OCI-LY7 (cell line): ENCODE measurements at regions not wholly inside any gene's neighbourhood (a gene's known extent, or its start where the extent isn't known, plus 50 kb on each side); places are given as distances from the start of the nearest gene placed in this dataset.

Experiments
- BruUV-seq: library from RNA; stranded (reverse); fragments of 400-500 nt; replicated peaks from 2 replicates; lab custom pipeline; 2021; lab: Mats Ljungman, UMichigan
- CTCF ChIA-PET: fragments of 300-600 bp; sonication (Branson Sonifier 250); formaldehyde crosslinking; loops from one replicate; lab custom pipeline; 2022; ENCODE audit warnings: antibody characterized with exemption; ENCODE audit not compliant: unreplicated experiment; lab: Charles Lee
- POLR2A ChIA-PET: fragments of 300-600 bp; sonication (Branson Sonifier 250); formaldehyde crosslinking; loops from one replicate; lab custom pipeline; 2022; ENCODE audit warnings: antibody characterized with exemption; lab: Charles Lee
- DNase-seq: peaks from one replicate; pipeline ENCODE4 v3.0.0-alpha.2; 2015; ENCODE audit warnings: low spot score
- H2AFZ ChIP-seq: fragments of 200-600 bp; sonication (generic), shearing (Covaris generic); 2 replicates; pipeline ENCODE4 v1.6.1; 2014; ENCODE audit warnings: mild to moderate bottlenecking, antibody characterized with exemption, low read length, moderate library complexity
- H3K27ac ChIP-seq: fragments of 200-600 bp; sonication (generic); 2 replicates; pipeline ENCODE4 v1.5.1; 2014; ENCODE audit warnings: mixed run types, low read depth, mild to moderate bottlenecking, moderate library complexity, low read length, inconsistent platforms; ENCODE audit not compliant: poor library complexity, severe bottlenecking
- H3K36me3 ChIP-seq: fragments of 200-600 bp; sonication (generic); 2 replicates; pipeline ENCODE4 v1.6.1; 2014; ENCODE audit warnings: mild to moderate bottlenecking, antibody characterized with exemption, low read length, moderate library complexity, mixed read lengths; ENCODE audit not compliant: insufficient read depth
- H3K4me1 ChIP-seq: fragments of 200-600 bp; sonication (generic); 2 replicates; pipeline ENCODE4 v1.5.1; 2014; ENCODE audit warnings: mild to moderate bottlenecking, low read length; ENCODE audit not compliant: insufficient read depth, poor library complexity, severe bottlenecking
- H3K4me2 ChIP-seq: fragments of 200-600 bp; sonication (generic); 2 replicates; pipeline ENCODE4 v1.6.1; 2014; ENCODE audit warnings: mild to moderate bottlenecking, low read length
- H3K4me3 ChIP-seq: fragments of 200-600 bp; sonication (generic); 2 replicates; pipeline ENCODE4 v1.5.1; 2014; ENCODE audit warnings: mild to moderate bottlenecking, low read depth, low read length; ENCODE audit not compliant: poor library complexity, severe bottlenecking
- H3K79me2 ChIP-seq: fragments of 200-600 bp; sonication (generic); 2 replicates; pipeline ENCODE4 v1.6.1; 2016; ENCODE audit warnings: low read depth, mild to moderate bottlenecking, low read length, moderate library complexity, mixed read lengths; ENCODE audit not compliant: insufficient read depth
- H3K9me2 ChIP-seq: fragments of 200-600 bp; sonication (generic); 2 replicates; pipeline ENCODE4 v1.6.1; 2016; ENCODE audit warnings: mild to moderate bottlenecking, low read length, mixed read lengths; ENCODE audit not compliant: insufficient read depth
- H3K9me3 ChIP-seq: fragments of 200-600 bp; sonication (generic); 2 replicates; pipeline ENCODE4 v1.6.1; 2014; ENCODE audit warnings: mild to moderate bottlenecking, mixed run types, low read length, mixed read lengths
- H4K20me1 ChIP-seq: fragments of 200-600 bp; sonication (generic); 2 replicates; pipeline ENCODE4 v1.6.1; 2014; ENCODE audit warnings: mild to moderate bottlenecking, antibody characterized with exemption, low read length, moderate library complexity, mixed read lengths; ENCODE audit not compliant: insufficient read depth
- CTCF ChIP-seq: fragments of 200-600 bp; sonication (generic); conservative IDR thresholded peaks from 2 replicates; pipeline ENCODE4 v1.5.1; 2014; ENCODE audit warnings: mild to moderate bottlenecking, antibody characterized with exemption, low read length, moderate library complexity, mixed read lengths
- EZH2phosphoT487 ChIP-seq: fragments of 200-600 bp; sonication (generic); IDR thresholded peaks from 2 replicates; pipeline ENCODE4 v1.6.1; 2018; ENCODE audit warnings: low read depth, borderline replicate concordance, mild to moderate bottlenecking, mixed run types, antibody characterized with exemption, low read length, moderate library complexity, mixed read lengths
- intact Hi-C: fragments of 100-400 bp; cut with micrococcal nuclease; formaldehyde crosslinking; loops from one replicate; pipeline ENCODE4 v1.10.0; 2022; ENCODE audit not compliant: unreplicated experiment

GRCh38 chrX:23504540-23504884 is 162.8 kb upstream of the PRDX4 start:
- Histone ChIP-seq H3K27ac (no peak overlapping the region), H3K9me3 (no peaks in the 10 kb centered on the region), H3K36me3 (no peaks in the 10 kb centered on the region), H3K4me1 (no peaks in the 10 kb centered on the region), H2AFZ (no peak overlapping the region), H3K79me2 (no peaks in the 10 kb centered on the region), H3K4me2 (no peak overlapping the region), H3K4me3 (no peak overlapping the region), H4K20me1 (no peaks in the 10 kb centered on the region), H3K9me2 (no peaks in the 10 kb centered on the region)
- BruUV-seq: no TSS peak
- intact Hi-C loops: no loop called here
- ChIA-PET CTCF (no interaction called here), POLR2A (no interaction called here)
- no peak for DNase-seq
- no peak for TF ChIP-seq CTCF
- no peak for TF ChIP-seq EZH2phosphoT487

GRCh38 chrX:23504895-23505294 is 162.4 kb upstream of the PRDX4 start:
- H3K79me2 ChIP-seq: no peaks in the 10 kb centered on the region
- H3K36me3 ChIP-seq: no peaks in the 10 kb centered on the region
- no peak overlapping the region for H3K27ac ChIP-seq
- intact Hi-C loops: no loop called here
- CTCF ChIA-PET: no interaction called here
- BruUV-seq: no TSS peak
- no peak for TF ChIP-seq CTCF
- no peak for TF ChIP-seq EZH2phosphoT487
- POLR2A ChIA-PET: interaction anchor here (0.6 kb wide), 1 partner anchor 15 kb away, joined by 3 read pairs; no protein-coding TSS in a partner anchor
- H3K4me3 ChIP-seq: no peak overlapping the region
- H2AFZ ChIP-seq: no peak overlapping the region
- no peaks in the 10 kb centered on the region for H4K20me1 ChIP-seq
- H3K9me3 ChIP-seq: no peaks in the 10 kb centered on the region
- no peak for DNase-seq
- H3K4me1 ChIP-seq: no peaks in the 10 kb centered on the region
- H3K9me2 ChIP-seq: no peaks in the 10 kb centered on the region
- H3K4me2 ChIP-seq: no peak overlapping the region

- Histone ChIP-seq H4K20me1 (no peaks in the 10 kb centered on the region), H3K79me2 (no peaks in the 10 kb centered on the region), H3K4me3 (no peak overlapping the region), H3K4me2 (no peak overlapping the region), H3K27ac (no peak overlapping the region), H3K9me2 (no peaks in the 10 kb centered on the region), H3K4me1 (no peaks in the 10 kb centered on the region), H3K9me3 (no peaks in the 10 kb centered on the region), H3K36me3 (no peaks in the 10 kb centered on the region), H2AFZ (no peak overlapping the region)
- no peak for TF ChIP-seq EZH2phosphoT487
- TF ChIP-seq CTCF: no peak
- ChIA-PET CTCF (no interaction called here), POLR2A (no interaction called here)
- no peak for DNase-seq
- BruUV-seq: no TSS peak
- intact Hi-C loops: no loop called here
Measured at GRCh38 chrX:23505531-23506303, 161.6 kb upstream of the PRDX4 start.
